SKM-1 treated with dmso at 0.1 percent for 144 hours (cell line): ENCODE measurements at regions not wholly inside any gene's neighbourhood (a gene's known extent, or its start where the extent isn't known, plus 50 kb on each side); places are given as distances from the start of the nearest gene placed in this dataset.
A peak's percentile ranks its signal among the peaks of the same experiment; 100 is the strongest.
"Not testable (repeated sequence)": the region's sequence is repeated elsewhere in the genome, so short reads cannot be mapped to it uniquely, and the experiment has no call there.

Experiments
- DNase-seq: peaks from one replicate; lab custom pipeline; 2025; ENCODE audit not compliant: unreplicated experiment; lab: John Stamatoyannopoulos, UW

DNA sequence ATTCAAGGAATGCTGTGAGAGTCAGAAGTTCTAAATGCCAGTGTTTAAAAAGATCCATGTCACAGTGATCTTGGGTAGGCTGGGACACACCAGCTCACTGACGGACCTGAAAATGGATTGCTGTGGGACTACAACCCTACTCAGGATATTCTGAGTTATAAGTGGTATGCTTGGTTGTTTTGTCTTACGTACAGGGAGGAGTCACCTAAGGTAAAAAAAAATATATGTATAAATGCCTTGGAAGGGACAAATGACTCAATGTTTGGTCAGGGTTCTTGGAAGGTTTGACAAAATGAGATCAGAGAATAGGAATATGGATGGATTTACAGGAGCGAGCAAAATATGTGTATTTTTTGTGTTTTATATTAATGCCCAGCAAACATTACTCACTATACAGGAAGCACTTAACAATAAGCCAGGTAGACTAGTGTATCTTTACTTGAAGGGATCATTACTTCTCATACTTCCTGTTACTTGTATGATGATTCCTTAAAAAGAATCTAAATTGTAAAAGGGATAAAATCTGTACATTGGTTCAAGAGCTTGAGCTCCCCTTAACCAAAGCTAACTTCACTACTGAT is 767.3 kb downstream of the GBE1 start:
- DNase-seq = no peak

DNA sequence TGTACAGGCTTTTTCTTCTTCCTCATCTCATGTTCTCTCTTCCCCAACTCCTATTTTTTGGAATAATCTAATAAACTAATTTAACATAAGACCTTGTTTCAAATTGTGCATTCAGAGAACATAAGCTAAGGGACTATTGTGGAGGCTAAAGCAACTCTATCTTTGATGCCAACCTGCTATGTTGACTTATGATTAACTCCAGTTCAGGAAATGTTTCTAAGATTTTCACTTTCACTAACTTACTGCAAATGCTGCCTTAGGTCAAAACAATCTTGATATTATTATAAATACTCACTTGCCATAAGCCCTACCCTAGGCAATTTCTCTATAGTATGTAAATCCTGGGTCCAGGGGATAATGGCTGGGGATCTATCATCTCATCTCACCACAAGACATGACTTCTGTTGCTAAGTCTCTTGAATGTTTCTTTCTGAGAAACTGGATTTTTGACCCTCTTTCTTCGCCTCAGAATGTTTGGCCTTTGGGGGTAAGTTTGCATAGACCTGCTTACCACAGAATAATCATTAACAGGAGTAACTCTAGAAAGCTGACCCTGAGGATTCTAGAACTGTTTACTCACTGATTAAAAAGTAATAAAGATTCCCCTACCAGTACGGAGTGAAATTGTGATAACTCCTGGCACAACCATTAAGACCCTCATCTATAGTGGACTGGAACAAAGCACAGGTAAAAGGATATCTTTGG is 768.1 kb downstream of the GBE1 start:
- no peak for DNase-seq

DNA sequence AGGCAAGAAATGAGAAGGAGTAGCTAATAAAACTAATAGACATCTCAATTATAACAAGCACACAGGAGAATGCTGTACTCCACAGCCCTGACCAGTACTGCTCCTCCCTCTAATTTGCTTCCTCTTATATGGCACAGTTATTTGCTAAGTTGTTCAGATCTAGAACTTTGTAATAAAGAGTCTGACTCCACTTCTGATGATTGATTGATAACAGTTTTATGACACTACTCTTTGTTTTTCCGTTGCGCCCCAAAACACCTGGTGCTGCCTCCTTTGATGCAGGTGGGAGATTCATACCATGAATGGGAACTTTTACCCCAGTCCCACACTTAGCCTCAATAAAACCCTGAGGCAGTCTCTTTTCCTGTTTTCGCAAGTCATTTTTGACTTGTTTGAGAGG is 777.7 kb downstream of the GBE1 start:
- no peak for DNase-seq

DNA sequence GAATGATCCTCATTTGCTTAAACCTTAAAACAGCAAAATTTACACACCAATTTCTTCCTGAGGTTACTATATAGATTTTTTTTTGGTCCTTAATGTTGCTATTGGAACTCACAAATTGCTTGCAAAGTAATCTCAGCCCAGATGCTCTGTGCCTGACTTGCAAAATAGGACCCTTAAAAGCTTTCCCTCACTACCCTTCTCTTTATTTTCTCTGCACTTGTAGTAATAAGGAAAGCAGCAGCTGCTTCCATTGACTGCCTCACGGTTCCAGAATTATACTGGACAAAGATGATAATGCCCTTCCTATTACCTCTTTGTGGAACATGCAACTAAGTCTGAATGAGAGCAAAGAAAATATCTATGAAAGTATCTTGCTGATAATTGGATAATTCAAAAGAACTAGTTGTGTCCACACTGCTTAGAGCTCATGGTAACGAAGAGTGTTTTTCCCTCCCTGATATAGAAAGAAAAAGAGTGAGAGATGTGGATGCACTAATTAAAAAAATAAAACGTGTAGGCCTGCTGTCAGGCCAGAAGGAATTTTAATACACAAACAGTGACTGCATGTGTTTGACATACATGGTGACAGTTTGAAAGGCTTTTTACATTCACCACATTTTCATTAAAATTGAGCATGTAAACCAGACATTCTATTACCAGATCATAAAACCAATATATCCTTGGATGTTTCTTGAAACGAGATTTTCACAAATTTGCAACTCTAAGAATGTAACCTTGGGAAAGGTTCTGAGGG is 783.1 kb downstream of the GBE1 start:
- DNase-seq = no peak

DNA sequence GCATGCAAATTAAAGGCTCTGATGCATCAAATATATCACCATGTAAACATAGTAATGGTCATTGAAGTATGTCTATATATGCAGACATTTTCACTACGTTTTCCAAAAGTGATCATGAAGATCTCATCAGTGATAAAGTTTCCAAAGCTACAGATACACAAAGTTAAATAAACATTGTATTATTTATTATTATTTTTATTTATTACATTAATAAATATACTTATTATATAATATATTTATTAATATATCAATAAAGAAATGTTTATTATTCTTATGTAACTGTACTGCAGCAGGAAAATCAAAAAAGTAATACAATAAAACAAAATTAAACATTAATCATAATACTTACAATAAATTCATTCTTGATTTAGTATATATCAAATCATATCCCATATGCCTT is 791.2 kb downstream of the GBE1 start:
- DNase-seq = no peak

DNA sequence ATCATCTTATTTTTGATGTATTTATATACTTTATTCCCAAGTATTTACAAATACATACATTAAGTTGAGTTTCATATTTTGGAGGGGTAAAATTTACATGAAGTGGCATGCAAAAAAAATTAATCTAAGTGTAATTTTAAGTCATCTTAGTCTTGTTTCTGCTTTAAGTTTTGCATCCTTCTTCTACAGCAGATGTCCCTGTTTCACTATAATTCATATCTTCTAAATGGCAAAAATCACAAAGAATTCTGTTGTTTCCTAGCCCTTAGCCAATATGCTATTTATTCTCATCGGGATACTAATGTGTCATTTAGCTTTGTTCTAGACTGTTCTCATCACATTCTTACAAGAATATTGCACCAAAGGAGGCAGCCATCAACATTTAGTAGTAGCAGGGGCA is 831.9 kb downstream of the GBE1 start:
- no peak for DNase-seq

DNA sequence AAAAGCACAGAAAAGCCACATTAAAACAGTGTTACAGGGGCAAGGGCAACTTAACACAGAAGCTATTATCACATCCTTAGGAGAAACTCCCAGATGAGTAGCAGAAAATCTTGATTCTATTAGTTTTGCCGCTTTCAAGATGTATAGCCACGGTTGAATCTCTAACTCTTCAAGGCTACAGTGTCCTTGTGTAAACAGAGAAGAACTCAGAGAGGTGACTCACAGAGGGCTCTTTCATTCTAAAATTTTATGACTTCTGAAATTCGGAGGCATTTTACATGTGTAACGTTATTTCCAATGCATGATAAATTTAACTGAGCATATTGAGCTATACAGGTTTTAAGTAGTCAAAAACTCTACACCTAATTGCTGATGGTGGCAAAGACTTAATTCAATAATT is 846.6 kb downstream of the GBE1 start:
- DNase-seq = no peak

DNA sequence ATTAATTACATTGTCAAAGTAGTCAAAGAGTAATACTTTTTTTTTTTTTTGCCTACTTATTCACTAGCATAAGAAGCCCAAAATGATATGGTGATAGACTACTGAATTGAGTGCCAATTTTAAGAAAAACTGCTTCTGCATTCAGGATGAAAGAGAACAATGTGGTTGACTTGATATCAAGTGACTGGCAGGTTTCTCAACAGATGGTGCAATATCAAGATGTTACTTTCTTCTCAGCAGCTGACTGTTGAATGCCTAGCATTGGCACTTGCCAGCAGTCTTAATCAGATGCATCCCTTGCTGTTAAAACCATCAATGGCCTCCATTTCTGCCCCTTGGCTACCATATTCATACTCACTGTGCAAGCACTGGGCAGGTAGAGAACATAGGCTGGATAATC is 863.2 kb downstream of the GBE1 start:
- DNase-seq = no peak

DNA sequence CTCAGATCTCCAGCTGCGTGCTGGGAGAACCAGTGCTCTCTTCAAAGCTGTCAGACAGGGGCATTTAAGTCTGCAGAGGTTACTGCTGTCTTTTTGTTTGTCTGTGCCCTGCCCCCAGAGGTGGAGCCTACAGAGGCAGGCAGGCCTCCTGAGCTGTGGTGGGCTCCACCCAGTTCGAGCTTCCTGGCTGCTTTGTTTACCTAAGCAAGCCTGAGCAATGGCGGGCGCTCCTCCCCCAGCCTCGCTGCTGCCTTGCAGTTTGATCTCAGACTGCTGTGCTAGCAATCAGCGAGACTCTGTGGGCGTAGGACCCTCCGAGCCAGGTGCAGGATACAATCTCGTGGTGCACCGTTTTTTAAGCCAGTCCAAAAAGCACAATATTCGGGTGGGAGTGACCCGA is 864.4 kb downstream of the GBE1 start:
- DNase-seq = not testable (repeated sequence)

DNA sequence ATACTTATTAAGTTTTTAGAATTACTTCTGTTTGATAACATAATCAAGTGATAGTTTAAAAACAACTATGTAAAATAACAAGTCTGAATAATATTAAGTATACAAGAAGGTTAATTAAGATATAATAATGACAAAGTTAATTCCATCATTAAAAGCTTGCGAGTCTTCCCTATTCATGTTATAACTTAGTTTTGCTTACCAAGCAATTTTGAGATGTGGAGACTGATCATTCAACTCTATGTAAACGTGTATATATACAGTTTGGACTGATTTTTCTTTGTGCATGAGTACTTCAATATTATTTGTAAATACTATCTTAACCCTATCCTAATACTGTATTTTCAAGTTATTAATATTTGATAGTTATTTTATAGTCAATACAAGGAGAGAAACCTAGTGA is 870.9 kb downstream of the GBE1 start:
- DNase-seq = no peak

DNA sequence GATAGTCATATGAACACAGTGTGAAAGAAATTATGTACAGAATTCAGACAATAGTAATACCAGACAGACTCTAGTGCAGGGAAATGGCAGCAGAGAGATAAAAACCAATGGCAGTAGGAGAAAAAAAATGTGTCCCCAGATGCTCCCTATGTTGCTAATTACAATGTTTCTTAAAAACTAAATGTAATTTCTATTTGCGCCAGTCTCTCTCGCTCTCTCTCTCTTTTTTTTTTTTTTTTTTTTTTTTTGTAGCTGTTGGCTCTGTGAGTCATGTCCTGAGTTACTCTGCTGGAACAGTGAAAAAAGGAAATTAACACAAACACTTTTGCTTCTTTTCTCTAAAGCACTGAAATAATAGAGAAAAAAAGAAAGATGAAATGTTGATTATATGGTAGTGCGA is 871.9 kb downstream of the GBE1 start:
- no peak for DNase-seq

DNA sequence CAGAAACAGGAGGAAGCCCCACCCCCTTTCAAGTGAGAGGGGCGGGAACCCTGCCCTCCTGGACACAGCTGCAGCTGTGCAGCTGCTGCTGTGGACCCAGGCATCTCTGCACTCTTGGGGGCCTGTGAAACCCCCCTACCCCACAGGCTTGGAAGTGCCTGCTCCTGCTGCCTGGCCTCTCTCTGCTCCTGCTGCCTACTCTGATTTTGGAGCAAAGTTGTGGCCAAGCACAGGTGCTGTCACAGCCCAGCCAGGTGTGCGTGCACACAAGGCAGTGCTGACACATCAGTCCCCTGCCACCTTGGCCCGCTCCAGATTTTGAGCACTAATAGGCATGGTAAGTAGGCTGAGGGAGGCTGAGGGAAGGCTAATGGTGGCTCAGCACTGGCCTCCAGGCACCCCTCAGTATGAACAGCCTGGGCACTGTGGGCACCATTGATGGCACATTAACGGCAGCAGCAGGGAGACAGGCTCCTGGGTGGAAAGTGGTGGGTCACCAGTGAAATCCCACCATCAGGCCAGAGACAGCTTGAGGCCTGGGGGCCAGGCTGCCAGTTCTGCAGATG is 890.9 kb downstream of the GBE1 start:
- DNase-seq = no peak

DNA sequence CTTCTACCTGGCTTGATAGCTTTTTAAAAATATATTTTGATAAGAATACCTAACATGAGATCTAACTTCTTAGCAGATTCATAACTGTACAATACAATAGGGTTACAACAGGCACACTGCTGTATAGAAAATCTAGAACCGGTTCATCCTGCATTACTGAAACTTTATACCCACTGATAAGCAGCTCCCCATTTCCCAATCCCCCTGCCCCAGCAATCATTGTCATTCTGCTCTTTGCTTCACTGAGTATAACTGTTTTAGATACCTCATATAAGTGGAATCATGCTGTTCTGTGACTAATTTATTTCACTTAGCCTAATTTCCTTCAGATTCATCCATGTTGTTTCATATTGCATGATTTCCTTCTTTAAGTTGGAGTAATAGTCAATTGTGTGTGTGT is 906.0 kb downstream of the GBE1 start:
- DNase-seq = no peak

DNA sequence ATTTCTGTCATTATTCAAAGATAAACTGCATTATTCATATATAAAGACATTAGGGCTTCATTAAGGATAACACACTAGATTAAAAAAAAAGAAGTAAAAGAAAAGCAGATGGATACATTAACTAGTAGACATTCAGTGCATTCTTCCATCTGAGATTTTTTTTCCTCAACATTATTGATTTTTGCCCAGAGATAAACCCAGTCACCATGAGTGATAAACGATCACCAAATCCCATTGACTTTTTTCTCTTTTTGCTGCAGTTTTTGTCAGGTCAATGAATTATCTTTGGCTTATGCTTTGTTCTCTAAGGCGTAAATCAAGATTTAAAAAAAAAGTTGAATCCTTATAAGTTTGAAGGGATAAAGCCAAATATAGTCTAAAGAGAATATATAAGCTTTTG is 925.0 kb downstream of the GBE1 start:
- DNase-seq = no peak

DNA sequence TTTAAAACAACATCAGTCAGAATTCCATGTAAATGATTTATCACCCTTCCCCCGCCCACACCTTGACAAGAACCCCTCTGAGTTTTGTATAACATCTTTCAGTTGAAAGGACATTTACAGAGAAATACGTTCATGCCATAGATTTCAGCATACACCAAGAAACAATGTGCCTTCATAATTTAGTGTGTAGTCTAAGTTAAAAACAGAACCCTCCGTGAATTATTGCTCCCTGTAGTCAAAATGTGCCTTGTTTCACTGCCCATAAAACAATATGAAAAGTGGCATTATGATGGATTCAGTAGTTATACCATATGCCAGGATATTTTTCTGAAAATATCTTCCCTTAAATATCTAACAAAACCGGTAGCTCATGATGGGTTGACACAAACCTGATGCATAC is 953.9 kb downstream of the GBE1 start:
- no peak for DNase-seq

DNA sequence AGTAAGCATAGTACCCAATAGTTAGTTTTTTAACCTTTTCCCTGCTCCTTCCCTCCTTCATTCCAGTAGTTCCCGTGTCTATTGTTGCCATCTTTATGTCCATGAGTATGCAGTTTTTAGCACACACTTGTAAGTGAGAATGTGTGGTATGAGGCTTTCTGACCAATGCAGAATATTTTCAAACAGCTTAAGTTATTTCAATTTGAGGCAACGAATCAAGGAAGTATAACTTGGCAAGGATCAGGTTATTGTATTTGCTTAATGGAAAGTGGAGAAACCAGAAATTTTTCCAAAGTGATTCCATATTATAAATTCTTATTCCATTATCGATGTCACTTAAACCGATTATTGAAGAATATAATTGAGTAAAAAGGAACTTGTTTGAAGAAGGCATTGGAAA is 954.8 kb downstream of the GBE1 start:
- DNase-seq = no peak

DNA sequence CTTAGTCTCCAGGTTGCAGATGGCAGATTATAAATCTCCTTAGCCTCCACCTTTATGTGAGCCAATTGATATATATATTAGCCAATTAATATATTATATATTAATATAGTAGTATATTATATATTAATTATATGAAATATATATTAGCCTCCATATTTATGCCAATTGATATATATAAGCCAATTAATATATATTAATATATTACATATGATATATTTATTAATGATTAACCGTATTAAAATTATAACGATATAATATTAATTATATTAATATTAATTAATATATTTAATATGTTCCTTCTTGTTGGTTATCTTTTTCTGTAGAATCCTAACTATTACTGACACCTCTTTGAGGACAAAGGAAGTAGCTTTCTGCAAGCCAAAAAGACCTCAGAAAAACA is 972.5 kb downstream of the GBE1 start:
- no peak for DNase-seq

DNA sequence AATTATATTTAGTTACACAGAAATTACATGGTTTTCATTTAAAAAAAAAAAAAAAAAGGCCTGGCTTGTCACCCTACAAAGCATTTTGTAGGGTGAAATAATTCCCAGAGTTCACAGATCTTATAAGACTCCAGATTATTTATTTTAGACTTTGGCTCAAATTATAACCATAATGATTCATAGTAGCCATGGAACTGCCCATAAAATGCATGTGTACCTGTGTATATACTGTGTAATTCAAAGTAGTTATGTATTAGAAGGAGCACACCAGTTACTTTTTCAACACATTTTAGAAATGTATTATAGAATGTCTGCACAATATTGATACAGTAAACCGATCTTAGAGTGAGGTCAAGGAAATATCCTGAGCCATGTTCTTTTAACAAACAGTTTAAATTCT is 975.6 kb downstream of the GBE1 start:
- no peak for DNase-seq

DNA sequence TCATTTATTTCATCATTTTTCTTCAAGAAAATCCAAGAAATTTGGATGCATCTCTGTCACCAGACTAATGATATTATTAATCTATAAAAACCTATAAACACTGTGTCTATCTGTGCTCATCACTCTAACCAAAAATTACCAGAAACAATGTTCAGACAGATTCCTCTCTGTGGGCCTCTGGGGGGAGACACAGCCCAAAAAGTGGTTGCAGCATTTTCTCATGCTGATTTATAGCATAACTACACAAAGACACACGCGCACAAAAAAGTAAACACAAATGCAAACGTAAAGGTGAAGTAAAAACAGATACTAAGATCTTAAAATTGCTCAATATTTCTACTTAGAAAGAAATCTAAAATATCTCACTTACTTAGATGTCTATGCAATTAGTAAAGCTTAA is 976.0 kb downstream of the GBE1 start:
- DNase-seq = no peak

DNA sequence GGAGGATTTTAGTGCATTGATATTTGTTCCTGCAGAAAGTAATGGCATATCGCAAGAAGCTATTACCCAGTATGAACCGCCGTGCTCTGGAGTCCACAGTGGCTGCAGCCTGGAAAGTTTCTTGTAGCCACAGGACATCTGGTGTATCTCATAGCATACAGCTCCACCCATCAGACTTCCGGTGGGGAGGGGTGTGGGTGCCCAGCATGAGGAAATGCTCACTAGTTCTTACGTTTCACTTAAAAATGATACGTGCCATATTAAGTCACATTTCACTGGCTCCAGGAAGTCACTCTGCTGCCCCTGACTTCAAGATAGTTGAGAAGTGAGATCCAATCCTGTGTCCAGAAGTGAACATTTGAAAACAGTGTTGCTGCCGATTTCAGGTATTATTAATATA is 990.4 kb downstream of the GBE1 start:
- peak; percentile 10 for DNase-seq

DNA sequence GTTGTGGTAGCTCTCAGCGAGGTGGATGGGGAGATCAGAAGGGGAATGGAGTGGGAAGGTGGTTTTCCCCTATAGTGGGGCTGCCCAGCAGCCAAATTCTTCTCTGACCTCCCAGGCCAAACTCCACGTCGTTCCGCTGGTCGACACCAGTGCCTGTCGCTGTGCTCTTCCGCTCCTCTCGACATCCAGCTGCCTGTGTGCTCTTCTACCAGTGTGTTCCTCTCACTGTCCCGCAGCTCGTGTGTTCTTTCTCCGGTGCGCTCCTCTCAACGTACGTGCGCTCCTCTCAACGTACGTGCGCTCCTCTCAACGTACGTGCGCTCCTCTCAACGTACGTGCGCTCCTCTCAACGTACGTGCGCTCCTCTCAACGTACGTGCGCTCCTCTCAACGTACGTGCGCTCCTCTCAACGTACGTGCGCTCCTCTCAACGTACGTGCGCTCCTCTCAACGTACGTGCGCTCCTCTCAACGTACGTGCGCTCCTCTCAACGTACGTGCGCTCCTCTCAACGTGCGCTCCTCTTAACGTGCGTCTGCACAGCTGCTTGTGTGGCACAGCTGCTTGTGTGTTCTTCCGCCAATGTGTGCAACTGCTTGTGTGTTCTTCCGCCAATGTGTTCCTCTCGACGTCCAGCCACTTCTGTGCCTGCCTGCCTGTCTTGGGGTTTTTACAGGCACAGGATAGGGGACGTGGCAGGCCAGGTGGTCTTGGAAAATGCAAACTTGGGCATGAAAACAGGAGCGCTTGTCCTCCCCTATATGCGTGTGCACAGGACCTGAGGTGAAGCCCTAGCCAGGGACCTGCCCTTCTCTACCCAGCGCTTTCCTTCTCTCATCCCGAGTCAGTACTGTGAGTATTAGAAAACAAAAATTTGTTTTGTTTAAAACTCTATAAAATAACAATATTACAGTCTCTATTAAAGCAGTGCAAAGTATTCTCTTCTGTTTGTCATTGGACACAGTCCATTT is 991.1 kb downstream of the GBE1 start:
- no peak for DNase-seq
